ENCODE measurements at regions not wholly inside any gene's neighbourhood (a gene's known extent, or its start where the extent isn't known, plus 50 kb on each side); places are given as distances from the start of the nearest gene placed in this dataset.
"Not testable (repeated sequence)": the region's sequence is repeated elsewhere in the genome, so short reads cannot be mapped to it uniquely, and the experiment has no call there.

GRCh38 chr9:22197000-22197399 is 187.9 kb upstream of the CDKN2B start:
- H3K36me3 ChIP-seq (ENCODE audit: control insufficient read depth in 2 of 3, insufficient read depth in 3 of 3, low read length in 3 of 3); DNase-seq; H3K9me3 ChIP-seq (ENCODE audit: control insufficient read depth in 2 of 3, low read length in 3 of 3); intact Hi-C loops (cut with micrococcal nuclease); H3K4me3 Mint-ChIP-seq; H3K36me3 Mint-ChIP-seq; ATAC-seq; H3K4me1 Mint-ChIP-seq; H3K27ac ChIP-seq (ENCODE audit: low read depth, low read length); H3K27ac Mint-ChIP-seq; H3K27me3 ChIP-seq (ENCODE audit: control insufficient read depth in 2 of 2, insufficient read depth in 2 of 2, low read length in 2 of 2); H3K4me1 ChIP-seq (ENCODE audit: control insufficient read depth in 2 of 2, insufficient read depth in 2 of 2, low read length in 2 of 2); CTCF ChIA-PET; H3K9me3 Mint-ChIP-seq; POLR2A ChIA-PET; H3K4me3 ChIP-seq (ENCODE audit: low read length): not testable (repeated sequence)
- peaks cover 20 to 60% (median 25%) of the 10 kb centered on the region in 5 donors for H3K27me3 Mint-ChIP-seq

GRCh38 chr9:22198681-22199080 is 189.6 kb upstream of the CDKN2B start:
- Mint-ChIP-seq H3K4me3 (no peak overlapping the region), H3K4me1 (peaks cover 0 to 4% (median 0%) of the 10 kb centered on the region in 7 donors), H3K36me3 (no peaks in the 10 kb centered on the region), H3K27me3 (peaks cover 33 to 65% (median 37%) of the 10 kb centered on the region in 5 donors), H3K27ac (no peak overlapping the region), H3K9me3 (peaks cover 0 to 4% (median 0%) of the 10 kb centered on the region in 11 donors)
- ChIA-PET POLR2A (no interaction called here), CTCF (no interaction called here)
- Histone ChIP-seq H3K36me3 (ENCODE audit: control insufficient read depth in 2 of 3, insufficient read depth in 3 of 3, low read length in 3 of 3) (no peaks in the 10 kb centered on the region), H3K27ac (ENCODE audit: low read depth, low read length) (no peak overlapping the region), H3K27me3 (ENCODE audit: control insufficient read depth in 2 of 2, insufficient read depth in 2 of 2, low read length in 2 of 2) (no peaks in the 10 kb centered on the region), H3K4me1 (ENCODE audit: control insufficient read depth in 2 of 2, insufficient read depth in 2 of 2, low read length in 2 of 2) (no peaks in the 10 kb centered on the region), H3K9me3 (ENCODE audit: control insufficient read depth in 2 of 3, low read length in 3 of 3) (no peaks in the 10 kb centered on the region), H3K4me3 (ENCODE audit: low read length) (no peak overlapping the region)
- intact Hi-C loops (cut with micrococcal nuclease) = no loop called here
- no peak for ATAC-seq
- no peak for DNase-seq

- peaks cover 0 to 4% (median 0%) of the 10 kb centered on the region in 11 donors for H3K9me3 Mint-ChIP-seq
- no peak overlapping the region for H3K4me3 Mint-ChIP-seq
- Histone ChIP-seq H3K4me3 (ENCODE audit: low read length) (no peak overlapping the region), H3K27ac (ENCODE audit: low read depth, low read length) (no peak overlapping the region), H3K27me3 (ENCODE audit: control insufficient read depth in 2 of 2, insufficient read depth in 2 of 2, low read length in 2 of 2) (no peaks in the 10 kb centered on the region), H3K4me1 (ENCODE audit: control insufficient read depth in 2 of 2, insufficient read depth in 2 of 2, low read length in 2 of 2) (no peaks in the 10 kb centered on the region), H3K9me3 (ENCODE audit: control insufficient read depth in 2 of 3, low read length in 3 of 3) (no peaks in the 10 kb centered on the region), H3K36me3 (ENCODE audit: control insufficient read depth in 2 of 3, insufficient read depth in 3 of 3, low read length in 3 of 3) (no peaks in the 10 kb centered on the region)
- DNase-seq (no peak), ATAC-seq (no peak)
- peaks cover 22 to 45% (median 39%) of the 10 kb centered on the region in 5 donors for H3K27me3 Mint-ChIP-seq
- intact Hi-C loops (cut with micrococcal nuclease) = no loop called here
- ChIA-PET CTCF (no interaction called here), POLR2A (no interaction called here)
- H3K36me3 Mint-ChIP-seq = no peaks in the 10 kb centered on the region
- peaks cover 0 to 6% (median 0%) of the 10 kb centered on the region in 7 donors for H3K4me1 Mint-ChIP-seq
- no peak overlapping the region for H3K27ac Mint-ChIP-seq
Measured at GRCh38 chr9:22201256-22201655, 192.2 kb upstream of the CDKN2B start.

GRCh38 chr9:22203371-22204138 is 194.4 kb upstream of the CDKN2B start:
- Histone ChIP-seq H3K36me3 (ENCODE audit: control insufficient read depth in 2 of 3, insufficient read depth in 3 of 3, low read length in 3 of 3) (no peaks in the 10 kb centered on the region), H3K9me3 (ENCODE audit: control insufficient read depth in 2 of 3, low read length in 3 of 3) (no peaks in the 10 kb centered on the region), H3K27me3 (ENCODE audit: control insufficient read depth in 2 of 2, insufficient read depth in 2 of 2, low read length in 2 of 2) (no peaks in the 10 kb centered on the region), H3K4me3 (ENCODE audit: low read length) (no peak overlapping the region), H3K27ac (ENCODE audit: low read depth, low read length) (no peak overlapping the region), H3K4me1 (ENCODE audit: control insufficient read depth in 2 of 2, insufficient read depth in 2 of 2, low read length in 2 of 2) (peaks cover 0 to under 1% of the 10 kb centered on the region in 2 donors)
- Mint-ChIP-seq H3K4me3 (no peak overlapping the region), H3K9me3 (peaks cover 0 to 4% (median 0%) of the 10 kb centered on the region in 11 donors), H3K27ac (no peak overlapping the region), H3K27me3 (peaks cover 8 to 36% (median 29%) of the 10 kb centered on the region in 5 donors), H3K36me3 (no peaks in the 10 kb centered on the region), H3K4me1 (peaks cover 3 to 8% (median 4%) of the 10 kb centered on the region in 7 donors)
- ChIA-PET POLR2A (no interaction called here), CTCF (no interaction called here)
- no peak for ATAC-seq
- DNase-seq = no peak
- intact Hi-C loops (cut with micrococcal nuclease) = no loop called here

DNA sequence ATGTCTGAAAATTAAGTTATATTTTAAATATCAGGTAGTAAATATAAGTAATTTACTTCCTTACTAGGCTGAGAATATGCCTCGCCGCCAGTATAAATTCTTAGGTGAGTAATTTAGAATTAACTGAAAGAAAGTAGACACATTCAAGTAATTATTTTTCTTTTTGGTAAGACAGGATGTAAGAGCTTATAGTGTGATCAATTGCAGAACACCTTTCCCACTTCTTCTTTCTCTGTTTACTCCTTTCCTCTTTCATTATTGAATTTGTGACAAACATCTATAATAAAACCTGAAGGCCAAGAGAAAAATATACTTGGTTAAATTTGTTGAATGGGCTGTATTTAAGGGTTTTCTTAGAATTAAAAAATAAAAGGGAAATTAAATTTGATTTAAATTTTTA is 195.1 kb upstream of the CDKN2B start:
- no peak overlapping the region for H3K27ac Mint-ChIP-seq
- DNase-seq (no peak), ATAC-seq (no peak)
- Histone ChIP-seq H3K4me1 (ENCODE audit: control insufficient read depth in 2 of 2, insufficient read depth in 2 of 2, low read length in 2 of 2) (peaks cover 0 to 4% of the 10 kb centered on the region in 2 donors), H3K27me3 (ENCODE audit: control insufficient read depth in 2 of 2, insufficient read depth in 2 of 2, low read length in 2 of 2) (no peaks in the 10 kb centered on the region), H3K36me3 (ENCODE audit: control insufficient read depth in 2 of 3, insufficient read depth in 3 of 3, low read length in 3 of 3) (no peaks in the 10 kb centered on the region), H3K27ac (ENCODE audit: low read depth, low read length) (no peak overlapping the region), H3K9me3 (ENCODE audit: control insufficient read depth in 2 of 3, low read length in 3 of 3) (no peaks in the 10 kb centered on the region), H3K4me3 (ENCODE audit: low read length) (no peak overlapping the region)
- intact Hi-C loops (cut with micrococcal nuclease) = no loop called here
- H3K36me3 Mint-ChIP-seq = peaks cover 0 to 2% (median 0%) of the 10 kb centered on the region in 5 donors
- H3K4me1 Mint-ChIP-seq = peaks cover 9 to 15% (median 10%) of the 10 kb centered on the region in 7 donors
- H3K4me3 Mint-ChIP-seq = no peak overlapping the region
- H3K27me3 Mint-ChIP-seq = peaks cover 1 to 31% (median 22%) of the 10 kb centered on the region in 5 donors
- ChIA-PET CTCF (no interaction called here), POLR2A (no interaction called here)
- peaks cover 0 to under 1% (median 0%) of the 10 kb centered on the region in 11 donors for H3K9me3 Mint-ChIP-seq

GRCh38 chr9:22206833-22207232 is 197.7 kb upstream of the CDKN2B start:
- no peak overlapping the region for H3K27ac ChIP-seq (ENCODE audit: low read depth, low read length)
- Mint-ChIP-seq H3K36me3 (peaks cover 0 to 3% (median 0%) of the 10 kb centered on the region in 5 donors), H3K4me1 (peaks cover 11 to 19% (median 13%) of the 10 kb centered on the region in 7 donors), H3K27me3 (peaks cover 0 to 22% (median 15%) of the 10 kb centered on the region in 5 donors), H3K9me3 (no peaks in the 10 kb centered on the region), H3K27ac (no peak overlapping the region), H3K4me3 (no peak overlapping the region)
- H3K4me1 ChIP-seq (ENCODE audit: control insufficient read depth in 2 of 2, insufficient read depth in 2 of 2, low read length in 2 of 2) = peaks cover 0 to 4% of the 10 kb centered on the region in 2 donors
- no peak for ATAC-seq
- no peak for DNase-seq
- no peak overlapping the region for H3K4me3 ChIP-seq (ENCODE audit: low read length)
- intact Hi-C loops (cut with micrococcal nuclease) = no loop called here
- H3K9me3 ChIP-seq (ENCODE audit: control insufficient read depth in 2 of 3, low read length in 3 of 3) = no peaks in the 10 kb centered on the region
- no peaks in the 10 kb centered on the region for H3K36me3 ChIP-seq (ENCODE audit: control insufficient read depth in 2 of 3, insufficient read depth in 3 of 3, low read length in 3 of 3)
- POLR2A ChIA-PET = interaction anchor here (0.8 kb wide), 1 partner anchor 650 kb away, joined by 3 read pairs; no protein-coding TSS in a partner anchor
- no peaks in the 10 kb centered on the region for H3K27me3 ChIP-seq (ENCODE audit: control insufficient read depth in 2 of 2, insufficient read depth in 2 of 2, low read length in 2 of 2)
- CTCF ChIA-PET = no interaction called here

Measured in naive thymus-derived CD4-positive, alpha-beta T cell (primary cell).